ENCODE measurements at regions not wholly inside any gene's neighbourhood (a gene's known extent, or its start where the extent isn't known, plus 50 kb on each side); places are given as distances from the start of the nearest gene placed in this dataset.
A peak's percentile ranks its signal among the peaks of the same experiment; 100 is the strongest.

GRCh38 chrX:20623448-20623847 lies 356.7 kb upstream of the RPS6KA3 start:
- DNase-seq (ENCODE audit: low read depth in 2 of 2, low spot score in 1 of 2) = no peak

GRCh38 chrX:20620306-20620705 lies 353.6 kb upstream of the RPS6KA3 start:
- DNase-seq (ENCODE audit: low read depth in 2 of 2, low spot score in 1 of 2) = no peak

DNA sequence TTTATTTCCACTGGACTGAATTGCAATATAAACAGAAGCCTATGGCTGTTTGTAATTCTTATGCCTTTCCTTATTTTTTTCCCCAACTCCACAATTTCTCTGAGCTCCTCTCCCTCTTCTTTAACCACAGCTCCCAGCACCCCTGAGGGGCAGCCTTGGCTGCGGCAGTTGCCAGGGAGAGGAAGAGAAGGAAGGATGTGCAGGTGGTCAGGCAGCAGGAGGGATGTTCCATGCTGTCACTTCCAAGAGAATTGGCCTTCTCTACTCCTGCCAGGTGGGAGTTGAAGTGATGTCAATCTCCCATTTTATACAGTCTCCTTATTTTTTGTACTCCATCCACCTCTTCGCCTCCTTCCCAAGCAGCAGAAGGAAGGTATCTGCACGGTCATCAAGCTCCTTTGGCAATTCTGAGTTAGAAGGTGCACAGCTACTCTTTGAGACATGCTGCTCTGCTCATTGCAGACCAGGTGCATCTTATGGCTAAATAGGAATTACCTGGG lies 343.3 kb upstream of the RPS6KA3 start:
- no peak for DNase-seq (ENCODE audit: low read depth in 2 of 2, low spot score in 1 of 2)

- no peak for DNase-seq (ENCODE audit: low read depth in 2 of 2, low spot score in 1 of 2)
Measured at GRCh38 chrX:20606831-20607230, 340.1 kb upstream of the RPS6KA3 start.

GRCh38 chrX:20596856-20597255 lies 330.1 kb upstream of the RPS6KA3 start:
- DNase-seq (ENCODE audit: low read depth in 2 of 2, low spot score in 1 of 2) = no peak

- no peak for DNase-seq (ENCODE audit: low read depth in 2 of 2, low spot score in 1 of 2)
Measured at GRCh38 chrX:20595928-20596575, 329.3 kb upstream of the RPS6KA3 start.

- no peak for DNase-seq (ENCODE audit: low read depth in 2 of 2, low spot score in 1 of 2)
Measured at GRCh38 chrX:20594985-20595384, 328.3 kb upstream of the RPS6KA3 start.

- no peak for DNase-seq (ENCODE audit: low read depth in 2 of 2, low spot score in 1 of 2)
Measured at GRCh38 chrX:20593836-20594235, 327.1 kb upstream of the RPS6KA3 start.

DNA sequence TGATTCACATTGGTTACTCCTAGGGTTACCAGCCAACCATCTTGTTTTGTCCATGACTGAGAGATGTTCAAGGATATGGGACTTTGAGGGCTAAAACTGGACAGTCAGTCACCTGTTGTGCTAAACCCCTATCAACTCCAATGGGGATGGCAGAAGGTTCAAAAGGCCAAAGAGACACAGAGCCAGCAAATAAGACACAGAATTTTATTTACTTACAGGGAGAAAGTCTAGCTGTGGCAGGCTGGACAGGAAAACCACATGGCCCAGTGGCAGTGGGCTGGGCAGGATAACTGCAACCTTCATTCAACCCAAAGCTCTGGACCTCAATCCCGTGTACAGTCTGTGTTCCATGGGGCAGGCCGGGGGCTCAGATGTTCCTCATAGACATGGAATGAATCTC lies 326.7 kb upstream of the RPS6KA3 start:
- DNase-seq (ENCODE audit: low read depth in 2 of 2, low spot score in 1 of 2) = no peak

DNA sequence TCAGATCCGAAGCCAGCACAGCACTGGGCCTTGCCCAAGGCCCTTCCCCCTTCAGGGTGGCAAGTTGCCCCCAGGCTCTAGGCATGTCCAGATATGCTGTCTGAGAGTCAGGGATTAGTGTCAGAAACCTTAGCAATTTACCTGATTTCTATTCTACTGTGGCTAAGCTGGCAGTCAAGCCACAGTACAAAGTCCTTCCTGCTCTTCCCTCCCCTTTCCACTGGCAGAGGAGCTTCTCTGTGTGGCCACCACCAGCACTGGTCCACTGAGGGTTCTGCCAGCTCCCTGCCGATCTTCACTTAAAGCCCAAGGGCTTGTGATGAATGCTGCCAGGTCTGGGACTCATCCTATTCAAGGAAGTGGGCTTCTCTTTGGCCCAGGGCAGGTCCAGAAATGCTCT lies 324.5 kb upstream of the RPS6KA3 start:
- DNase-seq (ENCODE audit: low read depth in 2 of 2, low spot score in 1 of 2) = no peak

DNA sequence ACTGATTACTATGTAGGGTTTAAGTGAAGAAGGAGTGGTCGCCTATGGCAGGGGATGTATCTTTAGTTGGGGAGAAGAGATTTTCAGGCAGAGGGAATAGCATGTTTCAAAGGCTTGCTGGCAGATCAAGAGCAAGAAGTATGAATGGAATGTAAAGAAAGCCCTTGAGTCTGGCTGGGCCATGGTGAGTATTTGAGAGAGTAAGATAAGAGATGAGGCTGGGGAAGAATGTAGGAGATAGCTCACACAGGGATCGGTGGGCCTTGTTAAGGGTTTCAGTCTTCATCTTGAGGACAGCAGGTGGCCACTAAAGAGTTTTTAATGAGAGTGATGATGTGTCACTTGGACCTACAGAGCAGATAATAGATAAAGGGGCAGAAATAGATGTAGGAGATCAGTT lies 319.1 kb upstream of the RPS6KA3 start:
- no peak for DNase-seq (ENCODE audit: low read depth in 2 of 2, low spot score in 1 of 2)

- no peak for DNase-seq (ENCODE audit: low read depth in 2 of 2, low spot score in 1 of 2)
Measured at GRCh38 chrX:20571611-20572010, 304.9 kb upstream of the RPS6KA3 start.

DNA sequence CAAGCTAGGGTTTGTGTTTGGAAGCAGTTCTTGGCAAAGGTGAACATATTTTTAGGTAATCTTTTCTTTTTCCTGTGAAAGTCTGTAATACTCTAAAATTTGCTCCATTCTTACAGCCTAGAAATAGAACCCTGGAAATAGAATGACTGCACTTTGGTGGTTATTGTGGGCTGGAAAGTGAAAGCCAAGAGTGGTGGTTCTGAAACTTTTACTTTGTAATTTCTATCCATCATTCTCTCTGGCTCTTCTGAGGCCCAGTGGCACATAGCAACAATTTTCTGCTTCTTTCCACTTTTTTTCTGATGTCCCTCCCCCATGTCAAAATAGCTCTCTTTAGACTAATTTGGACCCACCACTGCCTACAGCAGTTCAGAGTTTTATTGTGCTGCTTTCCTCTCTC lies 300.4 kb upstream of the RPS6KA3 start:
- no peak for DNase-seq (ENCODE audit: low read depth in 2 of 2, low spot score in 1 of 2)

DNA sequence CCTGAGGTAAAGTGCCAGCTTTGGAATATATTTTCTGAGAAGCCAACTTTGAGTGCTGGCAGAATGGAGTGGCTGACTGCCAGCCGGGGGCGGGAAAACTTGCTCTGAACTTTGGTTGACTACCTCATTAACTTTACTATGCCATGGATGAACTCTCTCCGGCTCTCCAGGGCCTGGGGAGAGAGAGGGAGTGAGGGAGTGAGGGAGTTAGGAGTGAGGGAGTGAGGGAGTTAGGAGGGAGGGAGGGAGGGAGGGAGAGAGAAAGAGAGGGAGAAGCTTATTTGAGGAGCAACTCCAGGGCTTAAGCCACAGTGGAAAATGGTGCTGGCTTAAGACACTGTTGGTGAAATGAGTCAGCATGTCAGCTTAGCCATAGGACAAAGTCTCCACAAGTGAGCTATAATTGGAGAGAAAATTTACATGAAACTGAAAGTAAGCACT lies 280.9 kb upstream of the RPS6KA3 start:
- no peak for DNase-seq (ENCODE audit: low read depth in 2 of 2, low spot score in 1 of 2)

- no peak for DNase-seq (ENCODE audit: low read depth in 2 of 2, low spot score in 1 of 2)
Measured at GRCh38 chrX:20545538-20545937, 278.8 kb upstream of the RPS6KA3 start.

- DNase-seq (ENCODE audit: low read depth in 2 of 2, low spot score in 1 of 2) = no peak
Measured at GRCh38 chrX:20542072-20542471, 275.4 kb upstream of the RPS6KA3 start.

- DNase-seq (ENCODE audit: low read depth in 2 of 2, low spot score in 1 of 2) = no peak
Measured at GRCh38 chrX:20538974-20539373, 272.3 kb upstream of the RPS6KA3 start.

DNA sequence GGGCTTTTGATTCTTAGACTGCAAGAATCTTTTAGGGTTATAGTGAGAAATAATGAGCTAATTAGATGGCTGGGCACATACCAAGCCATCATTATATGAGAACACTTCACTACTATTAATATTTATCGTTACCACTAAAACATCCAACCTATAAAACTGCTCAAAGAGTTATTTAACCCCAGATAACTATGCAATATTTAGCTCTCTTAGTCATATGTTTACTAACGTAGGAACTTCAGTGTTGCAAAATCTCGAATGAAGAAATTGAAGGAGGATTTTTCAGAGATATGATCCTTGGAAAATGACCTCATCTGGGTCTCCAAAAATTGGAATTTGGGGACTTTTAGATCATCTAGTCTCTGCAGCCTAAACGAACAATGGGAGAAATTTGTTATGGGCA lies 265.0 kb upstream of the RPS6KA3 start:
- no peak for DNase-seq (ENCODE audit: low read depth in 2 of 2, low spot score in 1 of 2)

- DNase-seq (ENCODE audit: low read depth in 2 of 2, low spot score in 1 of 2) = peak in 1 of 2 donors; percentile 21
Measured at GRCh38 chrX:20530406-20530921, 263.8 kb upstream of the RPS6KA3 start.

- no peak for DNase-seq (ENCODE audit: low read depth in 2 of 2, low spot score in 1 of 2)
Measured at GRCh38 chrX:20529711-20530110, 263.0 kb upstream of the RPS6KA3 start.

GRCh38 chrX:20529301-20529700 lies 262.6 kb upstream of the RPS6KA3 start:
- no peak for DNase-seq (ENCODE audit: low read depth in 2 of 2, low spot score in 1 of 2)

- no peak for DNase-seq (ENCODE audit: low read depth in 2 of 2, low spot score in 1 of 2)
Measured at GRCh38 chrX:20527558-20528011, 260.9 kb upstream of the RPS6KA3 start.

GRCh38 chrX:20527041-20527440 lies 260.3 kb upstream of the RPS6KA3 start:
- DNase-seq (ENCODE audit: low read depth in 2 of 2, low spot score in 1 of 2) = no peak

Measured in stimulated activated CD8-positive, alpha-beta memory T cell treated with anti-CD3 and anti-CD28 coated beads, Interleukin-4, amount 100 ng/mL, for 4 hours (primary cell).